GM04503 (cell line): ENCODE measurements at regions not wholly inside any gene's neighbourhood (a gene's known extent, or its start where the extent isn't known, plus 50 kb on each side); places are given as distances from the start of the nearest gene placed in this dataset.

Experiments
- DNase-seq: peaks from one replicate; pipeline ENCODE4 v3.0.0-alpha.2; 2012; ENCODE audit warnings: low read depth

DNA sequence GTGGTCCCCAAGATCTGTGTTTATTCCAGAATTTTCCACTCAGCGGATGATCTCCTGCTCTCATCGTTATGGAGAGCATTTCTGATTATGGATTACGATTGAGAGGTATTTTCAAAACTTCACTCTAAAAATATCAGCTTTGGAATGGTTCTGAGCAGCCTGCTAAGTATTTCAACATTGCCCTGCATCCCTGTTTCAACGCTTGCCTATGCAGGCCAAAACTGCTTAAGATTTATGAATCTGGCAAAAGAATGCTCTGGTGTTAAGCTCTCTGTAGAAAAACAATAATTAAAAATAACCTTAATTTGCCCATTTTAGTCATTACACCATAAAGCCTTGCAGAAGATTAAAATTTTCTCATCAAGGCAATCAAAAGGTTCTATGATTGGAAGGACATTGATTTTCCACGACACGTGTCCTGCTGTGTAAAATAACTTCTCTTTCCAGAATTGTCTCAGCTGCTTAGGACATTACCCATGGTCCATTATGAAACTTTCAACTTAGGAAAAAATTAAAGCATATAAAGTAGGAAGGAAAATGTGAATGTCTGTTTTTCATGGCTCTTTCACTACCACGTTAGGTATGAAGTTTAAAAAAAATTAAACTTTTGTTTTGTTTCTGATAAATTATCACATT lies 229.9 kb downstream of the ACKR3 start:
- no peak for DNase-seq

GRCh38 chr2:236802862-236803261 lies 233.2 kb downstream of the ACKR3 start:
- DNase-seq: no peak

DNA sequence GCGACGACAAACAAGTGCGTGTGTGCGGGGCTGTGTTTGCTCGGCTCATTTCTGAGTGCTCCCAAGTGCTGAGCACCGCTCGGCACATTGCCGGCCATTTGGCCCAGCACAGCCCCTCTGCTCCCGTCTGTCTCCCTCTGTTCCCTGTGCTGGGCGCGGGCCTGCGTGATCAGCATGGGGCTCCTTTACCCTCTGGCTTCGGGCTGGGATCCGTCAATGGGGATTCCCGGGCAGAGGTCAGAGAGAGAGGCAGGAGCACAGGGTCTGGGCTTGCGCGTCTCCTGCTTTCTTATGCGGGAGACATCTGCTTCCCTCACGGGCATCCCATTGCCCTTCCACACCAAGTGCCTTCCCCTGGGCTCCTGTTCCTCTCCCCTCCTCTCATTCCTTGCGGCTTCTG lies 234.0 kb downstream of the ACKR3 start:
- no peak for DNase-seq

GRCh38 chr2:236805800-236806531 lies 236.3 kb downstream of the ACKR3 start:
- no peak for DNase-seq

- DNase-seq: no peak
These were observed 240.1 kb downstream of the ACKR3 start for GRCh38 chr2:236809716-236810115.

DNA sequence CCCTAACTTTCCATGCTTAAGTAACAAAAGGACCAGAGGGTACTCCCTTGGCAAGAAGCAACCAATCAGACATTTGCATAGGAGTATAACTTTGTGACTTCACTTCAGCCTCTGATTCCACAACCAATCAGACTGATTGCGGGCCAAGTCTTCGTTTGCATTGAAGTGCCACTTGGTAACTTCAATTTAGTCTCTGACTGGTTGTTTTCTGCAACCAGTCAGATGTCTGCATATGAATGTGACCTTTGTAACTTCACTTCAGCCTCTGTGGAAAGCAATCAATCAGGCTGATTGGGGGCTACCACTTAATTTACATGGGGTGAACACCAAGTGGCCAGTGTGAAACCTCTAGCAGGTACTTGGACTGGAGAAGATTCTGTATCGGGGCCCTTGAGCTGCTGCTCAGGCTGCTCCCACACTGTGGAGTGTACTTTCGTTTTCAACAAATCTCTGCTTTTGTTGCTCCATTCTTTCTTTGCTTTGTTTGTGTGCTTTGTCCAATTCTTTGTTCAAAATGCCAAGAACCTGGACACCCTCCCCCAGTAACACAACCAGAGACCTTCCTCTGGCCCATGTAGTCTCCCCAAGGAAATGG lies 241.5 kb downstream of the ACKR3 start:
- DNase-seq: no peak

GRCh38 chr2:236813766-236814165 lies 244.1 kb downstream of the ACKR3 start:
- DNase-seq: no peak

GRCh38 chr2:236814593-236814992 lies 245.0 kb downstream of the ACKR3 start:
- DNase-seq: no peak

GRCh38 chr2:236815746-236816145 lies 246.1 kb downstream of the ACKR3 start:
- no peak for DNase-seq

DNA sequence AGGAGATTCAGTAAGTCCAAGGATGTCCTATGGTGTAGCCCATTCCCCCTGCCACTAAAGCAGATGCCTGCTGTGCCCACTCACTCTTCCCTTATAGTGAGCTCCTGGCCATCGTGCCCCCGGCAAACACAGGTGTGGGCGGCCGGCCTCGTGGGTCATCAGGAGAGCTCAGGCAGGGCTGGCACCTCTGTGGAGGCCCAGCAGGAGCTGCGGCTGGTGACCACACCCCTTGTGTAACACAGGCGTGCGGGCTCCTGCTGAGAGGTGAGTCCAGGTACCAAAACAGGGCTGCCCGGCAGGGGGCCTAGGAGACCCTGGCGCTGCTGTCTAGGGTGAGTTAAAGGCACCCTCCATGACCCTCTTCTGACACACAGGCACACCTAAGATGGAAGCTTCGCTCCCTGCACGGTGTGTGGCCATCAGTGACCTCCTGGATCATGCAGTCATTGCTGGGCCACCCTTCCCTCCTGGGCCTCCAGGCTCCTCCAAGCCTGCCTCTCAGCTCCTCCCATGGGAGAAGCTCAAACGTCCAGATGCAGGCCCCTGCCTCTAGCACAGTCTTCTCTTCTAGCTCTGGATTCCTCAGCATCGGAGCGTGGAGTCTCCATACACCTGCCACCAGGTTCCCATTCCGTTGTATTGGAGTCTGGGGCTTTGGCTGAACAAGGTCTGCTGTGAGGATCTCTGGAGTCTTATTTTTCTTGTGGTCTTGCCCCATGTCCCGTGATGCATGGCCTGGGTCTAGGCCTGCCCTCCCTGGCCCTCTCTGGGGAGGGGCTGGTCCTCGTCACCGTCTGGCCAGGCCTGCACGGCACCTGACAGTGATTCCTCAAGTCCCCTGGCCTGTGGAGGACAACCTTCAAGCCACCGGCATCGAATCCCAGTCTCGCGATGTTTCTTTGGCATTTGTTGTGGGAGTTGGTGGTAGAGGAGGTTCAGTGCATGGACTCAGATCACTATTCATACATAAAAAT lies 246.9 kb downstream of the ACKR3 start:
- no peak for DNase-seq

DNA sequence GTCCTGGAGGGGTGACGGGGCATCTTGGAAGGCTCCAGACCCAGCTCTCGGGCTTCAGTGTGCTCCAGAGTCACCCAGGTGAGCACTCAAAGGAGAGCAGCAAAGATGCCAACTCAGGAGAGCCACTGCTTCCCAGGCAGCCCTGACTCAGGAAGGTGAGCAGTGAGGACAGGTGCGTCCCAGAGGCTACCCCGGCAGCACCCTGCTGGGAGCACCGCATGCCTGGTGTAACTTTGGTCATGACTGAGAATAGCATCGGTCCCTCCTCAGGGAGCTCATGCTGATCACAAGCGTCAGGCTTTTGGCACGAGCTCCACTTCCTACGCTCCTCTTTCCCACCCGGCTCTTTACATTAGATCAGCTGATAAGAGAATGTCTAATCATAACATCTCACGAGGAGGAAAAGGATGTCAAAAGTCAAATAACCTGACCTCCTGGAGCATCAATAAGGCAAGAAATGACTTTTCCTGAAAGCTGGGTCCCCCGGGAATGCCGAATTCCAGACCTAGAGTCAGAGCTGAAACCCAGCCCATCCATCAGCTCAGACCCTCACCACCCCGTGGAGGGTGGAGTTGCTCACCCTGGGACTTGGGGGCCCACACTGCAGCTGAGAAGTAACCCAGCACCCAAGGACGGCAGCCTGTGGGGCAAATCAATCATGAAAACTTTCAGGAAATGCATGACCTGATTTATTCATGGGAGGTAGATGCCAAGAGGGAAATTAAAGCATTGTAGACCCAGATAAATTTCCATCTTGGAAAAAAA lies 248.8 kb downstream of the ACKR3 start:
- no peak for DNase-seq

GRCh38 chr2:236819275-236820002 lies 249.8 kb downstream of the ACKR3 start:
- no peak for DNase-seq

GRCh38 chr2:236820763-236821344 lies 251.2 kb downstream of the ACKR3 start:
- no peak for DNase-seq

- DNase-seq: no peak
These were observed 253.5 kb downstream of the ACKR3 start for GRCh38 chr2:236823041-236823629.

DNA sequence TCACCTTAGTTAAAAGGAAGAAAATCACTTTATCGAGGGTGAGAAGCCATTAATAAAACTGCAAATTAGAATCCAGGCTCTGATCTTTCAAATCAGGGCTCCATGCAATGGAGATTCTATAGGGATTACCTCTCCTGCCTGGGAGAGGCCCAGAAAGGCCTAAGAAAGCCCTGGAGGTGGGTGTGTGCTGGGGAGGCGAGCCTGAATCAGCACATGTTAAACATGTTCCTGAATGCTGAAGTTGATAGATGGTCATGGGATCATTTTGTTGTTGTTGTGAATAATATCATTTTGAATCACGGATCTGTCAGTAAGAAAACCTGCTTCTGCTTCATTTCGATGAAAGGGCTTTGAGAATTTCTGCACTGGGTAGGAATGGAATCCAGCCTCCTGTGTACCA lies 254.3 kb downstream of the ACKR3 start:
- no peak for DNase-seq

DNA sequence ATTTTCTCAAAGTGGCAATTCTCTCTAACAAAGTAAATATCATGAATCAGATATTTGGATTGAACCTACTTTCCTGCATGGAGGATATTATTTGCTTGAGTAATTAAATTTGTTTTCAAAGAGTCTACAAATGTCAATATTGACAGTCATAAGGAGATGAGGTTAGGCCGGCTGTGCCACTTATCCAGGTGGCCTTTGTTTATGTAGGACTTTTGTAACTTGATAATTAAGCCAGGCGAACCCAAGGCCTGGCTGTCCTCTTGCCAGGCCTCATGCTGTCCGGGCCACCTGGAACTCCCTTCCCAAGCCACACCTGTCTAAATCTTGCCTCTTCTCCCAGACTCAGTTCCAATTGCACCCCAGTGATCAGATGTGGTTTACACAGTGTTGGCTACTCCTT lies 255.2 kb downstream of the ACKR3 start:
- DNase-seq: no peak

DNA sequence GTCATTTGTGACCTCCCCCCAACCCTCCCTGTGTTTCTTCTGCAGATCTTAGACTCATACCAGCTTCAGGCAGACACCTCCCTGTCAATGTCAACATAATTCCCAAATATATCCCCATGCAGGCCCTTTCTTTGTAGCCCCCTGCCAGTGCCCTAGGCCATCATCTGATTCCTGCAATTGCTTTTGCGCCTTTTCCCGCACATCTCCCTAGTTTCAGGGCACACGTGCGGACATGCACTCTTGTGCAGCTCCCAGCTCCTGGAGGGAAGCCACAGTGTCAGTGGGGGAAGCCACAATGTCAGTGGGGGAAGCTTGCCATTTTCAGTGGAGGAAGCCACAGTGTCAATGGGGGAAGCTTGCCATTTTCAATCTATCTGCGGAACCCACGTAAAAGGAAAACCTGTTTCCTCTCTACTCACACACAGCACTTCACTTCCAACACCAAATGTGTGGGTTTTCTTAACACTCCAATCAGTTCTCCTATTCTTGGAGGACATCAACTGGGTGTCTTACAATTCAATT lies 256.4 kb downstream of the ACKR3 start:
- DNase-seq: no peak

DNA sequence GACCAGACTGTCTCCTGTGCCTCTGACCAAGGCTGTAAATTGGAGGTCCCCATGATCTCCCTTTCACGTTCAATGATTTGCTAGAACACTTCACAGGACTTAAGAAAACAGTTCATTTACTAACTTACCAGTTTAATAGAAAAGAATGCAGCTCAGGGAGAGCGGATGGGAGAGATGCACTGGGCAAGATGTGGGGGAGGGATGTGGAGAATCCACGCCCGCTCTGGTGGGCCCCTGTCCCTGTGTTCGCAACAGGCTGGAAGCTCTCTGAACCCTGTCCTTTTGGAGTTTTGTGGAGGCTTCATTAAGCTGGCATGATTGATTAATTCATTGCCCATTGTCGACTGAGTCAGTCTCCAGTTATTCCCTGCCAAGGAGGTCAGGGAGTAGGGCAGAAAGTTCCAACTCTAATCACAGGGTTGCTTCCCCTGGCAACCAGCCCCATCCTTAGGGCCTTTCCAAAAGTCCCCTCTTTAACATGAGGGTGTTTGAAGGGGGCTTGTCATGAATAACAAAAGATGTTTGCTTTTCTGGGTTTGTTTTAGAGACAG lies 257.1 kb downstream of the ACKR3 start:
- DNase-seq: no peak

- DNase-seq: no peak
These were observed 257.7 kb upstream of the COPS8 start for GRCh38 chr2:236827997-236828396.

DNA sequence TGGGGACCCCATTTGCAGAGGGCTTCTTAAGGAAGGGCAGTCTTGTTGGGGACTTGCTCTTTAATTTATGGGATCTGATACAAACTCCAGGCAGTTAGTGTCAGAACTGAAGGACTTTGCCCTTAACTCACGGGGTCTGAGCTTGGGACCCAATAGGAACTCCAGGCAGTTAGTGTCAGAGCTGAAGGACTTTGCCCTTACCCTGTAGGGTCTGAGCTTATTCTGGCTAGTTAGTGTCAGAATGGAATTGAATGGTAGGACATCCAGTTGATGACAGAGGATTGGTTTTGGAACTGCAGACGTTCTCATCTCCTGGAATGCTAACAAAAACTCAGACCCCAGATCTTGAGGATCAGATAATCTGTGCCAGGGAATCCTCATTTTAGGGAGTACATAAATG lies 256.9 kb upstream of the COPS8 start:
- DNase-seq: no peak
